Fibroblast of pulmonary artery (primary cell): ENCODE measurements at regions not wholly inside any gene's neighbourhood (a gene's known extent, or its start where the extent isn't known, plus 50 kb on each side); places are given as distances from the start of the nearest gene placed in this dataset.

Experiments
- DNase-seq: peaks from one replicate; pipeline ENCODE4 v3.0.0-alpha.2; 2010; ENCODE audit warnings: low read depth
- H3K4me3 ChIP-seq: replicated peaks from 2 replicates; pipeline ENCODE4 v1.5.1; 2011; ENCODE audit warnings: low read depth, mild to moderate bottlenecking, control low read depth, low read length, moderate library complexity
- CTCF ChIP-seq: IDR thresholded peaks from 2 replicates; pipeline ENCODE4 v1.5.1; 2011; ENCODE audit warnings: mild to moderate bottlenecking, control low read depth, low read length, inconsistent platforms; ENCODE audit errors: missing control alignments

DNA sequence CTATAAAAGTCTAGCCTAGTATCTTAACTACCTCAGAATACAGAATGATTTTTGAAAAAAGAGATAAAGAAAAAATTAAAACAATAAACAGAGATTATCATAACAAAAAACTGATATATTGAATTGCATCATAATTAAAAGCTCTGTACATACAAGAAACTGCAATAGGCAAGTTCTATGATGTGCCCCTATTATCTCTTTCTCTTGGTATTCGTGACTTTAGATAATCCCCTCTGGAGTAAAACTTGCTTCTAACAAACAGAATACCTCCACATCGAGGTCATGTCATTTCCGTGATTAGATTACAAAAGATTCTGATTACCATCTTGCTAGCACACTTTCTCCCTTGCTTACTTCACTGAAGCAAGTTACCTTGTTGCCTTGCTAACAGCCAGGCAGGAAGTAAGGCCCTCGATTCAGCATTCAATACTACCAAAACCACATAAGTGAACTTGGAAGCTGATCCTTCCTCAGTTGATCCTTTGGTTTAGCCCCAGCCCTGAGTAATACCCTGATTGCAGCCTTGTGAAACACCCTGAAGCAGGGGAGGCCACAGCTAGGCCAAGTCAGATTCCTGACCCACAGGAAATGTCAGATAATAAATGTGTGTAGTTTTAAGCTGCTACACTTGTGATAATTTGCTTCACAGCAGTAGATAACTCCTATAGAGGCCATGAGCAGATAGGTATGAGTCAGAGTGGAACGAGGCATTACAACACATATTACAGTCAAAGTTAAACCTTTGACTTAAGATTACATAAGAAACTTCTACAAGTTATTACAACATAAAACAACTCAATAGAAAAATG is 53.7 kb upstream of the TMX4 start:
- no peak overlapping the region for H3K4me3 ChIP-seq
- no peak for TF ChIP-seq CTCF
- DNase-seq, result peak; percentile 95

DNA sequence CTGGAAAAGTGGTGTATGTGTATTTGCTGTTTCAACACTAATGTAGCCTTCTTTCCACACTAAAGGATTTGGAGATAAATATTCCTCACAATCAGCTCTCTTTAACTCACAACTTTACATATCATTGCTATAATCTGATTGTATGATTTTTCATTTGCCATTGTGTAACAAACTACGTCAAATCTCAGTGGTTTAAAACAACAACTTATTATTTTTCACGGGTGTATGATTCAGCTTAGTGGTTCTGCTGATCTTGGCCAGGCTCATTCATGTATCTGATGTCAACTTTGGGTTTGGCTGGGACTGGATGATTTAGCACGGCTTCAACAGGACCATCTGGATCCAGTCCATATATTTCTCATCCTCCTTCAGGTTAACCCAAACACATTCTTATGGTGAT is 55.4 kb upstream of the TMX4 start:
- H3K4me3 ChIP-seq, result no peak overlapping the region
- DNase-seq, result peak; percentile 49
- TF ChIP-seq CTCF, result no peak

- no peak for TF ChIP-seq CTCF
- DNase-seq, result no peak
- H3K4me3 ChIP-seq, result no peak overlapping the region
These were observed 55.5 kb upstream of the PLCB1 start for GRCh38 chr20:8076306-8077136.

DNA sequence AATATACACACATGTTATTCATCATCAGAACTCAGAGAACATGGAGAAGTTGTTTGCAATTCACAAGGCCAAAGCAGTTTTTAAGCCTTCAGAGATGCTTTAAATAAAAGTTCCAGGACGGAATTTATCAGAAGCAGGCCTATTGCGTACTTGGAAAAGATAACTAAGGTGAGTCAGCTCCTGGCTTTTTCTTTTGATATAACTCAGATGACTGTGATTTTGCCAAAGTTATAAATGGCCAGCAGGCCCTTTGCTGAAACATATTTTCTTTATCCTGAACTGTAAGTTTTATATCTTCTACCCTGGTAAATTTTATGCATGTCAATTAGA is 55.0 kb upstream of the PLCB1 start:
- DNase-seq, result peak; percentile 66
- no peak overlapping the region for H3K4me3 ChIP-seq
- TF ChIP-seq CTCF, result no peak

DNA sequence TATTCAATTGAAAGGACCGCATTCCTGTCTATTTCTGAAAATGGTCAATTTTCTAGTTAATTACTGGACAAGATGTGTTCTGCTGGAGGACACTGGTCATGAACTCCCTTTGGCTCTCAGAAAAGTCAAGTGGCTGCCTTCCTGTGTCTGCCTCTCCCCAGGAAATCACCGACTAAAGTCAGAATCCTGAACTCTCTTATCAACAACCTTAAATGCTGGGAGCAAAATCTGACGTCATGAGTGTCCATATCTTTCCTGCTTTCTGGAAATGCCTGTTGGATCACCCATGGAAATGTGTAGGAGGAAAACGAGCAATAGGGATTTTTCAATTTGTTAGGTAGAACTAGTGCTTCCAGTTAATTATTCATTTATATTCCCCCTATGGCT is 53.5 kb upstream of the PLCB1 start:
- no peak for TF ChIP-seq CTCF
- no peak overlapping the region for H3K4me3 ChIP-seq
- peak; percentile 65 for DNase-seq

GRCh38 chr20:8079976-8080375 is 52.1 kb upstream of the PLCB1 start:
- DNase-seq, result no peak
- no peak overlapping the region for H3K4me3 ChIP-seq
- TF ChIP-seq CTCF, result no peak

GRCh38 chr20:8082025-8082424 is 50.0 kb upstream of the PLCB1 start:
- peak; percentile 48 for DNase-seq
- H3K4me3 ChIP-seq, result no peak overlapping the region
- TF ChIP-seq CTCF, result peak; percentile 52
